Loucy (cell line): ENCODE measurements at regions not wholly inside any gene's neighbourhood (a gene's known extent, or its start where the extent isn't known, plus 50 kb on each side); places are given as distances from the start of the nearest gene placed in this dataset.

ENCODE experiments used
- H2AFZ ChIP-seq: fragments of 200-600 bp; sonication (generic); 2 replicates; pipeline ENCODE4 v1.6.0; 2016; ENCODE audit warnings: antibody characterized with exemption, mild to moderate bottlenecking, low read length, moderate library complexity
- H3F3A ChIP-seq: fragments of 200-600 bp; 2 replicates; pipeline ENCODE4 v1.6.0; 2016; ENCODE audit warnings: antibody characterized with exemption, low read depth, mild to moderate bottlenecking
- H3K27me3 ChIP-seq: fragments of 200-600 bp; sonication (generic); 2 replicates; pipeline ENCODE4 v1.6.1; 2014; ENCODE audit warnings: low read length, mild to moderate bottlenecking; ENCODE audit not compliant: insufficient read depth, poor library complexity, severe bottlenecking
- H3K36me3 ChIP-seq: fragments of 200-600 bp; sonication (generic); 2 replicates; pipeline ENCODE4 v1.6.1; 2016; ENCODE audit warnings: low read length; ENCODE audit not compliant: insufficient read depth
- H3K4me1 ChIP-seq: fragments of 200-600 bp; sonication (generic); 2 replicates; pipeline ENCODE4 v1.5.1; 2014; ENCODE audit warnings: low read length, mild to moderate bottlenecking; ENCODE audit not compliant: insufficient read depth, poor library complexity, severe bottlenecking
- H3K4me2 ChIP-seq: fragments of 200-600 bp; sonication (generic); 2 replicates; pipeline ENCODE4 v1.6.0; 2014; ENCODE audit warnings: antibody characterized with exemption, low read length, low read depth, mild to moderate bottlenecking; ENCODE audit not compliant: poor library complexity, severe bottlenecking
- H3K4me3 ChIP-seq: fragments of 200-600 bp; sonication (generic); 2 replicates; pipeline ENCODE4 v1.5.1; 2014; ENCODE audit warnings: low read length, mild to moderate bottlenecking, mixed read lengths; ENCODE audit not compliant: poor library complexity, severe bottlenecking
- H3K79me2 ChIP-seq: fragments of 200-600 bp; sonication (generic); 2 replicates; pipeline ENCODE4 v1.6.1; 2014; ENCODE audit warnings: low read length; ENCODE audit not compliant: insufficient read depth
- H3K9ac ChIP-seq: fragments of 200-600 bp; sonication (generic); 2 replicates; pipeline ENCODE4 v1.6.0; 2014; ENCODE audit warnings: mild to moderate bottlenecking, low read depth, low read length, moderate library complexity; ENCODE audit not compliant: poor library complexity, severe bottlenecking
- H3K9me2 ChIP-seq: fragments of 200-600 bp; sonication (generic); replicated peaks from 2 replicates; pipeline ENCODE4 v1.6.1; 2016; ENCODE audit warnings: low read depth, low read length, mixed read lengths
- H3K9me3 ChIP-seq: fragments of 200-600 bp; sonication (generic); 2 replicates; pipeline ENCODE4 v1.6.1; 2014; ENCODE audit warnings: mild to moderate bottlenecking, antibody characterized with exemption, low read length, low read depth; ENCODE audit not compliant: insufficient read depth
- H4K20me1 ChIP-seq: fragments of 200-600 bp; sonication (generic); 2 replicates; pipeline ENCODE4 v1.6.0; 2014; ENCODE audit warnings: antibody characterized with exemption, low read length, mild to moderate bottlenecking; ENCODE audit not compliant: insufficient read depth, poor library complexity, severe bottlenecking
- CTCF ChIP-seq: fragments of 200-600 bp; sonication (generic); conservative IDR thresholded peaks from 2 replicates; pipeline ENCODE4 v1.5.1; 2014; ENCODE audit warnings: mild to moderate bottlenecking, antibody characterized with exemption, low read length
- EZH2phosphoT487 ChIP-seq: fragments of 200-600 bp; IDR thresholded peaks from 2 replicates; pipeline ENCODE4 v1.6.1; 2018; ENCODE audit warnings: antibody characterized with exemption, mild to moderate bottlenecking, moderate library complexity, borderline replicate concordance

- Histone ChIP-seq H3F3A (no peaks in the 10 kb centered on the region), H3K36me3 (no peaks in the 10 kb centered on the region), H3K9me2 (no peaks in the 10 kb centered on the region), H4K20me1 (no peaks in the 10 kb centered on the region), H2AFZ (no peak overlapping the region), H3K9ac (no peak overlapping the region), H3K79me2 (no peaks in the 10 kb centered on the region), H3K4me2 (no peak overlapping the region), H3K4me3 (no peak overlapping the region), H3K9me3 (no peaks in the 10 kb centered on the region), H3K27me3 (no peaks in the 10 kb centered on the region), H3K4me1 (no peaks in the 10 kb centered on the region)
- TF ChIP-seq EZH2phosphoT487 (no peak), CTCF (no peak)
Observed at GRCh38 chr2:49259926-49260325, 105.6 kb upstream of the FSHR start.

GRCh38 chr2:49255409-49255971, 101.2 kb upstream of the FSHR start:
- no peaks in the 10 kb centered on the region for H3K79me2 ChIP-seq
- no peaks in the 10 kb centered on the region for H4K20me1 ChIP-seq
- no peak overlapping the region for H2AFZ ChIP-seq
- H3K4me2 ChIP-seq = no peak overlapping the region
- H3K4me3 ChIP-seq = no peak overlapping the region
- no peak overlapping the region for H3K9ac ChIP-seq
- H3K9me2 ChIP-seq = no peaks in the 10 kb centered on the region
- H3F3A ChIP-seq = no peaks in the 10 kb centered on the region
- H3K36me3 ChIP-seq = no peaks in the 10 kb centered on the region
- TF ChIP-seq CTCF = peak; percentile 20; the same call in 1 of the 2 replicates
- no peak for TF ChIP-seq EZH2phosphoT487
- H3K9me3 ChIP-seq = no peaks in the 10 kb centered on the region
- no peaks in the 10 kb centered on the region for H3K27me3 ChIP-seq
- H3K4me1 ChIP-seq = no peaks in the 10 kb centered on the region

- H3K9me3 ChIP-seq = no peaks in the 10 kb centered on the region
- H3K36me3 ChIP-seq = no peaks in the 10 kb centered on the region
- H3K9ac ChIP-seq = no peak overlapping the region
- H3K9me2 ChIP-seq = no peaks in the 10 kb centered on the region
- H3K4me2 ChIP-seq = no peak overlapping the region
- no peaks in the 10 kb centered on the region for H3K79me2 ChIP-seq
- no peaks in the 10 kb centered on the region for H4K20me1 ChIP-seq
- H3K27me3 ChIP-seq = no peaks in the 10 kb centered on the region
- no peak overlapping the region for H3K4me3 ChIP-seq
- no peaks in the 10 kb centered on the region for H3K4me1 ChIP-seq
- no peaks in the 10 kb centered on the region for H3F3A ChIP-seq
- TF ChIP-seq CTCF (no peak), EZH2phosphoT487 (no peak)
- H2AFZ ChIP-seq = no peak overlapping the region
Observed at GRCh38 chr2:49254401-49254800, 100.1 kb upstream of the FSHR start.
